ENCODE measurements at regions not wholly inside any gene's neighbourhood (a gene's known extent, or its start where the extent isn't known, plus 50 kb on each side); places are given as distances from the start of the nearest gene placed in this dataset.
"Not testable (repeated sequence)": the region's sequence is repeated elsewhere in the genome, so short reads cannot be mapped to it uniquely, and the experiment has no call there.

- DNase-seq: no peak
Observed at GRCh38 chr21:33972539-33972938, 56.9 kb upstream of the ATP5PO start.

- no peak for DNase-seq
Observed at GRCh38 chr21:33971492-33972013, 55.9 kb upstream of the ATP5PO start.

GRCh38 chr21:33969581-33969980 lies 54.0 kb upstream of the ATP5PO start:
- DNase-seq: no peak

GRCh38 chr21:33968995-33969348 lies 53.4 kb upstream of the ATP5PO start:
- no peak for DNase-seq

- DNase-seq: peak in 1 of 2 donors; percentile 33
Observed at GRCh38 chr21:33968080-33968994, 52.7 kb upstream of the ATP5PO start.

- no peak for DNase-seq
Observed at GRCh38 chr21:33967086-33967571, 51.5 kb upstream of the ATP5PO start.

- no peak for DNase-seq
Observed at GRCh38 chr21:33966324-33966949, 50.8 kb upstream of the ATP5PO start.

GRCh38 chr21:33965662-33966061 lies 50.1 kb upstream of the ATP5PO start:
- not testable (repeated sequence) for DNase-seq

All from CD4-positive, alpha-beta T cell treated with Interferon alpha-2 for 1 hour (primary cell).